GM12873 (cell line): ENCODE measurements at regions not wholly inside any gene's neighbourhood (a gene's known extent, or its start where the extent isn't known, plus 50 kb on each side); places are given as distances from the start of the nearest gene placed in this dataset.

Experiments
- TF ChIP-seq, protein P1 (sequence below): IDR thresholded peaks from 2 replicates; pipeline ENCODE4 v1.5.1; 2012; ENCODE audit warnings: low read depth, mild to moderate bottlenecking, moderate library complexity, low read length, control low read depth; ENCODE audit not compliant: insufficient read depth; ENCODE audit errors: missing control alignments

GRCh38 chr4:180189666-180190065 lies 2053.5 kb upstream of the TENM3 start:
- TF ChIP-seq, protein P1, sequence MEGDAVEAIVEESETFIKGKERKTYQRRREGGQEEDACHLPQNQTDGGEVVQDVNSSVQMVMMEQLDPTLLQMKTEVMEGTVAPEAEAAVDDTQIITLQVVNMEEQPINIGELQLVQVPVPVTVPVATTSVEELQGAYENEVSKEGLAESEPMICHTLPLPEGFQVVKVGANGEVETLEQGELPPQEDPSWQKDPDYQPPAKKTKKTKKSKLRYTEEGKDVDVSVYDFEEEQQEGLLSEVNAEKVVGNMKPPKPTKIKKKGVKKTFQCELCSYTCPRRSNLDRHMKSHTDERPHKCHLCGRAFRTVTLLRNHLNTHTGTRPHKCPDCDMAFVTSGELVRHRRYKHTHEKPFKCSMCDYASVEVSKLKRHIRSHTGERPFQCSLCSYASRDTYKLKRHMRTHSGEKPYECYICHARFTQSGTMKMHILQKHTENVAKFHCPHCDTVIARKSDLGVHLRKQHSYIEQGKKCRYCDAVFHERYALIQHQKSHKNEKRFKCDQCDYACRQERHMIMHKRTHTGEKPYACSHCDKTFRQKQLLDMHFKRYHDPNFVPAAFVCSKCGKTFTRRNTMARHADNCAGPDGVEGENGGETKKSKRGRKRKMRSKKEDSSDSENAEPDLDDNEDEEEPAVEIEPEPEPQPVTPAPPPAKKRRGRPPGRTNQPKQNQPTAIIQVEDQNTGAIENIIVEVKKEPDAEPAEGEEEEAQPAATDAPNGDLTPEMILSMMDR: no peak

DNA sequence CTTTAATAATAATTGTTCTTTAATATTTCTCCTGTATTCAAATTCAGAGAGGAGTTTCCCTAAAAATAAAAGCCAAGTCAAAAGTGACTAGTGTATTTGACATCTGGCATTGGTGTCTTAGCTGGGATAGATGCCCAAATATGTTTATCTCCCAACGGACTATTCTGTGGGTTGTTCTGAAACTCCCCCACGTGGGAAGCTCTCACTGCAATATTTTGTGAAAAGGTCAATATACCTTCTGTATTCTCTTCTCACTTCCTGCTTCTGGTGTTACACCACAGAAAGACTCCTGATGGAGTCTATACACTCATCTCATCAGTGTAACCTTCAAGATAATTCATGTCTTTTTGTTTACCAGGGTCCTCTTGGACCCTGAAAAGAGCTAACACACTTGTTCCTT lies 2052.8 kb upstream of the TENM3 start:
- TF ChIP-seq, protein P1: no peak

DNA sequence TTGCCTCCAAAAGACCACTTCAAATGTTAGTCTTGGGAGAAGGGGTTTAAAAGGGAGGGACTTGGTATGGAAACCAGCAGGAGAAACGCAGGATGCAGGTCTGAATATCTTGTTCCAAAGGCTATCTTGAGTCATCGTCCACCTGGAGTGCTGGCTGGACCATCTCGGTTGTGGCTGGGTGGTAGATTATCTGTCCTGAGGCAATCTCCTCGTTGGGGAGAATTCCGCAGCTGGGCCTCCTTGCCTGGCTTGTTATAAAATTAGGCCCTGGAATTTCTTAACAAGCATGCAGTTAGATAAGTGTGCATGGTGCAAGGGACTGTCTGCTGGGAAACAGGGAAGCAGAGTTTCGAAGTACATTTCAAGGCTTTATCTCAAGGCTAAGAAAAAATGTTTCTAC lies 2045.7 kb upstream of the TENM3 start:
- TF ChIP-seq, protein P1: no peak

DNA sequence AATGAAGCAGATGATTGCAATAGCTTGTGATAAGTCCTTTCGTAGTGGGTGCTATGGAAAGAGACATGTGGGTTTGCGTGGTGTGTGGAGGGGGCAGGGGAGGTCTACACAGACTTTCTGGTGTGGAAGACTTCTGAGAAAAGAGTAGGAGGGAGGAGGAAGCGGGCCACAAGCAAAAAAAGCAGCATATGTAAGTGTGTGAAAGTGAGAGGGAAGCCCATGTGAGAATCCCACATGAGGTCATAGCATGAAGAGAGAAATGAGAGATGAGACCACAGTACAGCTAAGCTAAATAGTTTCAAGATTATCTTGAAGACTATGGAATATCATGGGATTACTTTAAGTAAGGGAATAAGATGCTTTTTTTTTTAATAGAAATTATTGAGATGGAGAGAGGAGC lies 2039.9 kb upstream of the TENM3 start:
- TF ChIP-seq, protein P1: no peak

DNA sequence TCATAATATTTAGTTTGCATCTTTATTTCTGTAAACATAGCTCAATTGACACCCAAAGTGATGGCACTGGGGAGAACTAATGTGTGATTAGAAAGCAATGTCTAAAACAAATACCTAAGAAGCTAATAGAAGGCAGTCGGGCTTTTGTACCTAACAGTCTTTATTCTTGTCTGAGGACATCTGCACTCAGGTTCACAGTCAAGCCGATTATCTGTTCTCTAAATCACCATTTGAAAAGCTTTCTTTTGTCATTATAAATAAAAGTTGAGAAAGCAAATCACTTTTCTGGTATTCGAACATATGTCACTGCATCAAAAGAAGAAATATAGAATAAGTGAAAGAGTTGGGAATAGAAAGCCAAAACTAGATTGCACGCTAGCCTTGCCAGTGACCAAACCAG lies 2037.9 kb upstream of the TENM3 start:
- TF ChIP-seq, protein P1: no peak

DNA sequence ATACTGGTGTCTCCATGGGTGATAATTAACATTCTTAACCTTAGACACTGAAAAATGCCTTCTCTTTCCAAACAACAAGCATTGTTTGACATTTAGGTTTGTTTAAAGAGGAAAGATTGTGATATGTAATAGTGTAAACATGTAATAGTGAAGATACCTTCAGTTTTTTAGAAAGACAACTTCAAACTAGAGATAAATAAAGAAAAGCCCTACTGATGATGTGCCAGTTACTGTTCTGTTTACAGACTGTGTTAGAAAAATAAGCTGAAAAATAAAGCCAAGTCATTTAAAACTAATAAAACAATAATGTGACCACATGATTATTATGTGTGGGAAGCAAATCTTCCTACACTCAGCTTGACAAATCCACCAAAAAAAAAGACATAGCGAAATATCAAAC lies 2035.3 kb upstream of the TENM3 start:
- TF ChIP-seq, protein P1: no peak

DNA sequence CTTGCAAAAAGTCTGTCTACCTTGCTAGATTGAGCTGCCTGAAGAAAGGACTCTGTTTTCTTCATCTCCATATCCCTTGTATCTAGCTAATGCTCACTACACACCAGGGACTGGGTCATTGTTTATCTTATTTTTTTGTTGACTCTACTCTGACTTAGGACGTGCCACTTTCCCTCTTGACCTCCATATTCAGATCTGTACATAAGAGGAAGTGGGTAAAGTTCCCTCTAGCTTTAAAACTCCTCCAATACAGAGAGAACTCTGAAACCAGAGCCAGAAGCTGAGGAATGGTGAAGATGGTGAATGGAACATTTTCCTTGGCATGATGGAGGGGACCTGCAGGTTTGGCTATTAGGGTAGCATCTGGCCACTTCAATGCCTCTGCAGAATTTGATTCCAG lies 2026.1 kb upstream of the TENM3 start:
- TF ChIP-seq, protein P1: no peak

GRCh38 chr4:180219080-180219479 lies 2024.1 kb upstream of the TENM3 start:
- TF ChIP-seq, protein P1: no peak
